ENCODE measurements at regions not wholly inside any gene's neighbourhood (a gene's known extent, or its start where the extent isn't known, plus 50 kb on each side); places are given as distances from the start of the nearest gene placed in this dataset.

DNA sequence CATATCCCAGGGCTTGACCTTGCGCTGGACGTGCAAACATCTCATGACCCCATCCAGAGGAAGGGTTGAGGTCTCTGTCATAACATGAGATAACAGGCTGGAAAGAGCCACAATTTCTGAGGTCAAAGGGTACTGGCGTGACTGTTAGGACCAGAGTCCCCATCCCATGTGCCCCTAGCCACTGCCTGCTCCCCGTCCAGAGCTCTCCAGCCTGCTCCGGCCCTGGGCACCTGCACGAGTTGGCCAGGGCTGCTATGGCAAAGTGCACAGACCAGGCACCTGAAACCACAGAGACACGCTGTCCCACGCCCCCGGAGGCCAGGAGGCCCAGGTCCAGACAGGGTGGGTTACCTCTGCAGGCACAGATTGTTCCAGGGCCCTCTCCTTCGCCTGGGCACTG, 58.9 kb downstream of the SHANK2 start:
- TF ChIP-seq TAF1 (IDR thresholded peaks at IDR 0.05; ENCODE audit: low read depth, low read length) (no peak), POLR2A (IDR thresholded peaks at IDR 0.05; ENCODE audit: low read depth, low read length) (no peak)
- no peak for FAIRE-seq
- no peak for DNase-seq (ENCODE audit: insufficient read length, low spot score)

GRCh38 chr11:71192629-71193028, 59.7 kb downstream of the SHANK2 start:
- FAIRE-seq (no peak), DNase-seq (ENCODE audit: insufficient read length, low spot score) (no peak)
- TF ChIP-seq POU2F2 (IDR thresholded peaks at IDR 0.05; ENCODE audit: low read depth, low read length) = no peak
- no peak for TF ChIP-seq POLR2AphosphoS5 (IDR thresholded peaks at IDR 0.05; ENCODE audit: low read depth, low read length)
- TF ChIP-seq SPI1 (IDR thresholded peaks at IDR 0.05; ENCODE audit: low read depth, low read length) = no peak
- no peak for TF ChIP-seq POLR2A (IDR thresholded peaks at IDR 0.05; ENCODE audit: low read depth, low read length)
- no peak for TF ChIP-seq PAX5 (IDR thresholded peaks at IDR 0.05; ENCODE audit: insufficient read depth, low read length, severe bottlenecking)
- no peak for TF ChIP-seq TAF1 (IDR thresholded peaks at IDR 0.05; ENCODE audit: low read depth, low read length)

DNA sequence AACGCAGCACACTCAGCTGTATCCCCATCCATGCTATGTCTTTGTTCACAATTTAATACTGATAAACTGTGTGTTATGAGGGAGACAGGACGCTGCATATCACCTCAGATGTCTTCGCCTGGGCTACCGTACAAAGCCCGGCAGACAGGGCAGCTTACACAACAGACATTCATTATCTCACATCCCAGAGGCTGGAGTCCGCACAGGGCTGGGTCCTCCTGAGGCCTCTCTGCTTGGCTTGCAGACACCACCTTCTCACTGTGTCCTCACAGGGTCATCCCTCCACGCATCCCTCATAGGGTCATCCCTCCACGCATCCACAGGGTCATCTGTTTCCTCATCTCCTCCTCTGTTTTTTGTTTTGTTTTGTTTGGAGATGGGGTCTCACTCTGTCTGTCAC, 61.2 kb downstream of the SHANK2 start:
- DNase-seq (ENCODE audit: insufficient read length, low spot score) = no peak
- TF ChIP-seq SPI1 (IDR thresholded peaks at IDR 0.05; ENCODE audit: low read depth, low read length) (no peak), TAF1 (IDR thresholded peaks at IDR 0.05; ENCODE audit: low read depth, low read length) (no peak), POLR2AphosphoS5 (IDR thresholded peaks at IDR 0.05; ENCODE audit: low read depth, low read length) (no peak), POLR2A (IDR thresholded peaks at IDR 0.05; ENCODE audit: low read depth, low read length) (no peak), PAX5 (IDR thresholded peaks at IDR 0.05; ENCODE audit: insufficient read depth, low read length, severe bottlenecking) (no peak), POU2F2 (IDR thresholded peaks at IDR 0.05; ENCODE audit: low read depth, low read length) (no peak)
- FAIRE-seq = no peak

DNA sequence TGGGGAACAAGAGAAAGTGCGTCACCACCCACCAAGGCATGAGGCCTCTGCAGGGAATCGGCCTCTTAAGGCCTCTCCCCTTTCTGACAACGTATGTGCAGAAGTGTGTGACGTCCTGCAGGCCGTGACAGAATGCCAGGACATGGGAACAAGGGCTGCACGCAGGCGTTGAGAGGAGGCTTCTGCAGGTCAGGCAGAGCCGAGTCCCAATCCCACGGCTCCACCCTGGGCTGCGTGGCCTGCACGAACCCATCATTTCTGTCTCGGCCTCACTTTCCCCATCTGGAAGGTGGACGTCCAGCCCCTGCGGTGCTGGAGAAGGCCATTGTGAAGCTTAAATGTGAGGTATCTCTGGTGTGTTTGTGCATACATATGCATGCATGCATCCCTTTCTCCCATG, 61.8 kb downstream of the SHANK2 start:
- FAIRE-seq = no peak
- no peak for DNase-seq (ENCODE audit: insufficient read length, low spot score)
- TF ChIP-seq SPI1 (IDR thresholded peaks at IDR 0.05; ENCODE audit: low read depth, low read length) (no peak), PAX5 (IDR thresholded peaks at IDR 0.05; ENCODE audit: insufficient read depth, low read length, severe bottlenecking) (no peak), POLR2A (IDR thresholded peaks at IDR 0.05; ENCODE audit: low read depth, low read length) (no peak), POLR2AphosphoS5 (IDR thresholded peaks at IDR 0.05; ENCODE audit: low read depth, low read length) (no peak), POU2F2 (IDR thresholded peaks at IDR 0.05; ENCODE audit: low read depth, low read length) (no peak), TAF1 (IDR thresholded peaks at IDR 0.05; ENCODE audit: low read depth, low read length) (no peak)

DNA sequence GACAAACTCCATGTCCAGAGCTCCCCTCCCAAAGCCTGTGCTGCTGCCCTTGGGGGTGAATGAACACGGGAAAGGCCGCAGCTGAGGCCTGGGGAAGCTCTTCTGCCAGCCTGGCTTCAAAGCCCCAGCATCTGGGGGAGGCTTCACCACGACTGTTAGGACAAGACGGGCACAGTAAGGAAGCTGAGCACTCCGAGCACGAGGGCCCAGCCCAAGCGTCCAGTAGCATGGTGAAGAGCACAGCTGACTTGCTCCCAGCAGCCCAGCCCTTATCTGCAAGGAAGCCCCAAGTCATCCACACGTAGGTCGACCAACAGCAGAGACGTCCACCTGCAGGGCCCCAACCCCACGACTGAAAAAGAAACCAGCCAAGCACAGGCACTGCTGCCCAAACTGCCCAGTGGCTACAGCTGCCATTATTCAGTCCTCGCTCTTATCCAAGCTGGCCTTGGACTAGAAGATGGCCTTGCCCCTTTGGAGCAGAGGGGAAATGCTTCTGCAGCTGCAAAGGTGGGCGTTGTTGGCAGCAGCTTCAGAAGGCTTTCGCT, 62.5 kb downstream of the SHANK2 start:
- TF ChIP-seq TAF1 (IDR thresholded peaks at IDR 0.05; ENCODE audit: low read depth, low read length) = no peak
- TF ChIP-seq POLR2AphosphoS5 (IDR thresholded peaks at IDR 0.05; ENCODE audit: low read depth, low read length) = no peak
- TF ChIP-seq PAX5 (IDR thresholded peaks at IDR 0.05; ENCODE audit: insufficient read depth, low read length, severe bottlenecking) = no peak
- TF ChIP-seq POU2F2 (IDR thresholded peaks at IDR 0.05; ENCODE audit: low read depth, low read length) = no peak
- TF ChIP-seq SPI1 (IDR thresholded peaks at IDR 0.05; ENCODE audit: low read depth, low read length) = no peak
- TF ChIP-seq POLR2A (IDR thresholded peaks at IDR 0.05; ENCODE audit: low read depth, low read length) = no peak
- DNase-seq (ENCODE audit: insufficient read length, low spot score) (no peak), FAIRE-seq (no peak)

- FAIRE-seq = no peak
- TF ChIP-seq POLR2AphosphoS5 (IDR thresholded peaks at IDR 0.05; ENCODE audit: low read depth, low read length) (no peak), POLR2A (IDR thresholded peaks at IDR 0.05; ENCODE audit: low read depth, low read length) (no peak), SPI1 (IDR thresholded peaks at IDR 0.05; ENCODE audit: low read depth, low read length) (no peak), POU2F2 (IDR thresholded peaks at IDR 0.05; ENCODE audit: low read depth, low read length) (no peak), TAF1 (IDR thresholded peaks at IDR 0.05; ENCODE audit: low read depth, low read length) (no peak), PAX5 (IDR thresholded peaks at IDR 0.05; ENCODE audit: insufficient read depth, low read length, severe bottlenecking) (no peak)
- DNase-seq (ENCODE audit: insufficient read length, low spot score) = no peak
Measured at GRCh38 chr11:71188886-71189767, 63.2 kb downstream of the SHANK2 start.

- TF ChIP-seq SPI1 (IDR thresholded peaks at IDR 0.05; ENCODE audit: low read depth, low read length) (no peak), POU2F2 (IDR thresholded peaks at IDR 0.05; ENCODE audit: low read depth, low read length) (no peak), PAX5 (IDR thresholded peaks at IDR 0.05; ENCODE audit: insufficient read depth, low read length, severe bottlenecking) (no peak), POLR2AphosphoS5 (IDR thresholded peaks at IDR 0.05; ENCODE audit: low read depth, low read length) (no peak), POLR2A (IDR thresholded peaks at IDR 0.05; ENCODE audit: low read depth, low read length) (no peak), TAF1 (IDR thresholded peaks at IDR 0.05; ENCODE audit: low read depth, low read length) (no peak)
- no peak for FAIRE-seq
- DNase-seq (ENCODE audit: insufficient read length, low spot score) = no peak
Measured at GRCh38 chr11:71188073-71188472, 64.3 kb downstream of the SHANK2 start.

DNA sequence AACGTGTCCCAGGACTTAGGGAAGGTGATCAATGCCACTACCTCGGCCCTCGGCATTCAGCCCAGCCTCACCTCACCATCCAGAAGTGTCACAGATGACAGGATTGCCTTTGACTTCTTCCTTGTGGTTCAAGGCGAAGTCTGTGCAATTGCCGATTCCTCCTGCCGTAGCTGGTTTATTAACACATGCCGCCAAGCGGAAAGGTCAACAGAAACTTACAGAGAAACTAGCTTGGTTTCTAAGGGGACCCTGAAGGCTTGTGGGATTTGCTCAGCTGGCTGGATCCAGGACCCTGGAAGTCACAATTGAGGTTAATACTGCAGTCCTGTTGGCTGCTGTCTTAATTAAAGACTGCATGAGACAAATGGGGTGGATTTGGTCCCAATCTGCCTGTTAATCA, 65.6 kb downstream of the SHANK2 start:
- TF ChIP-seq PAX5 (IDR thresholded peaks at IDR 0.05; ENCODE audit: insufficient read depth, low read length, severe bottlenecking) (no peak), POLR2A (IDR thresholded peaks at IDR 0.05; ENCODE audit: low read depth, low read length) (no peak), POLR2AphosphoS5 (IDR thresholded peaks at IDR 0.05; ENCODE audit: low read depth, low read length) (no peak)
- DNase-seq (ENCODE audit: insufficient read length, low spot score) (no peak), FAIRE-seq (no peak)

- DNase-seq (ENCODE audit: insufficient read length, low spot score) (no peak), FAIRE-seq (no peak)
- no peak for TF ChIP-seq TAF1 (IDR thresholded peaks at IDR 0.05; ENCODE audit: low read depth, low read length)
- no peak for TF ChIP-seq POLR2A (IDR thresholded peaks at IDR 0.05; ENCODE audit: low read depth, low read length)
- TF ChIP-seq POU2F2 (IDR thresholded peaks at IDR 0.05; ENCODE audit: low read depth, low read length) = no peak
- no peak for TF ChIP-seq PAX5 (IDR thresholded peaks at IDR 0.05; ENCODE audit: insufficient read depth, low read length, severe bottlenecking)
- no peak for TF ChIP-seq SPI1 (IDR thresholded peaks at IDR 0.05; ENCODE audit: low read depth, low read length)
- no peak for TF ChIP-seq POLR2AphosphoS5 (IDR thresholded peaks at IDR 0.05; ENCODE audit: low read depth, low read length)
Measured at GRCh38 chr11:71185411-71185810, 67.0 kb downstream of the SHANK2 start.

Data from GM12891 (cell line).